Lower lobe of right lung (tissue), 2 donors: ENCODE measurements at regions not wholly inside any gene's neighbourhood (a gene's known extent, or its start where the extent isn't known, plus 50 kb on each side); places are given as distances from the start of the nearest gene placed in this dataset.
A peak's percentile ranks its signal among the peaks of the same experiment; 100 is the strongest.

ENCODE experiments used
- ATAC-seq, 2 donors: fragments of 200-7000 bp; cut with Tn5 transposase; one replicate each; pipeline ENCODE4 v1.9.1; 2020 to 2022; ENCODE audit warnings: mild to moderate bottlenecking in 2 of 2, moderate library complexity in 2 of 2
- DNase-seq: peaks from one replicate; pipeline ENCODE4 v3.0.0-alpha.2; 2020
- H3K27ac ChIP-seq: fragments of 200-600 bp; one replicate; pipeline ENCODE4 v1.8.0; 2022
- H3K27me3 ChIP-seq: fragments of 200-600 bp; one replicate; pipeline ENCODE4 v1.8.0; 2022; ENCODE audit warnings: low read depth
- H3K36me3 ChIP-seq: fragments of 200-600 bp; one replicate; pipeline ENCODE4 v1.8.0; 2022; ENCODE audit warnings: mild to moderate bottlenecking
- H3K4me1 ChIP-seq: fragments of 200-600 bp; one replicate; pipeline ENCODE4 v1.8.0; 2022
- H3K4me3 ChIP-seq: fragments of 200-600 bp; one replicate; pipeline ENCODE4 v1.8.0; 2022; ENCODE audit warnings: mild to moderate bottlenecking
- H3K9me3 ChIP-seq: fragments of 200-600 bp; one replicate; pipeline ENCODE4 v1.8.0; 2022
- CTCF ChIP-seq: fragments of 200-600 bp; IDR thresholded peaks from one replicate; pipeline ENCODE4 v1.8.0; 2022; ENCODE audit warnings: antibody characterized with exemption, mild to moderate bottlenecking
- intact Hi-C: fragments of 100-400 bp; cut with DNase I; formaldehyde crosslinking; loops from one replicate; pipeline ENCODE4 v1.11.0; 2022
- donor health status: DM: no; HTN: yes; CAD: no; lungs with severe emphysema.

GRCh38 chr14:30373053-30373452 is 185.9 kb upstream of the G2E3 start:
- no peak for TF ChIP-seq CTCF
- Histone ChIP-seq H3K9me3 (no peaks in the 10 kb centered on the region), H3K27ac (no peak overlapping the region), H3K4me1 (no peaks in the 10 kb centered on the region), H3K4me3 (no peak overlapping the region), H3K36me3 (no peaks in the 10 kb centered on the region), H3K27me3 (peaks cover 4% of the 10 kb centered on the region)
- intact Hi-C loops, result no loop called here
- DNase-seq, result no peak
- ATAC-seq, result no peak

GRCh38 chr14:30373526-30373925 is 185.4 kb upstream of the G2E3 start:
- DNase-seq, result no peak
- Histone ChIP-seq H3K4me1 (no peaks in the 10 kb centered on the region), H3K4me3 (no peak overlapping the region), H3K9me3 (no peaks in the 10 kb centered on the region), H3K36me3 (no peaks in the 10 kb centered on the region), H3K27ac (no peak overlapping the region), H3K27me3 (peaks cover 4% of the 10 kb centered on the region)
- ATAC-seq, result no peak
- no peak for TF ChIP-seq CTCF
- intact Hi-C loops, result no loop called here

- no peak overlapping the region for H3K27ac ChIP-seq
- H3K36me3 ChIP-seq, result no peaks in the 10 kb centered on the region
Measured at GRCh38 chr14:30375296-30375892, 183.6 kb upstream of the G2E3 start.

GRCh38 chr14:30381861-30382480 is 177.0 kb upstream of the G2E3 start:
- Histone ChIP-seq H3K27ac (no peak overlapping the region), H3K9me3 (no peaks in the 10 kb centered on the region), H3K4me1 (no peaks in the 10 kb centered on the region), H3K27me3 (no peaks in the 10 kb centered on the region), H3K36me3 (no peaks in the 10 kb centered on the region), H3K4me3 (no peak overlapping the region)
- no peak for TF ChIP-seq CTCF
- ATAC-seq (no peak), DNase-seq (no peak)
- intact Hi-C loops, result no loop called here

More at GRCh38 chr14:30375296-30375892, 183.6 kb upstream of the G2E3 start:
- Histone ChIP-seq H3K9me3 (no peaks in the 10 kb centered on the region), H3K27me3 (peaks cover 4% of the 10 kb centered on the region), H3K4me1 (no peaks in the 10 kb centered on the region), H3K4me3 (no peak overlapping the region)
- ATAC-seq, result peak; percentile 81 to 84
- intact Hi-C loops, result no loop called here
- TF ChIP-seq CTCF, result peak; percentile 73
- DNase-seq, result peak; percentile 55

GRCh38 chr14:30385925-30386324 is 173.0 kb upstream of the G2E3 start:
- H3K27ac ChIP-seq, result no peak overlapping the region
- ATAC-seq, result no peak
- intact Hi-C loops, result no loop called here
- no peaks in the 10 kb centered on the region for H3K9me3 ChIP-seq
- DNase-seq, result no peak
- no peak for TF ChIP-seq CTCF
- no peak overlapping the region for H3K4me3 ChIP-seq
- no peaks in the 10 kb centered on the region for H3K27me3 ChIP-seq
- H3K36me3 ChIP-seq, result no peaks in the 10 kb centered on the region
- H3K4me1 ChIP-seq, result no peaks in the 10 kb centered on the region
